Gastrocnemius medialis (tissue), 4 donors: ENCODE measurements at regions not wholly inside any gene's neighbourhood (a gene's known extent, or its start where the extent isn't known, plus 50 kb on each side); places are given as distances from the start of the nearest gene placed in this dataset.
"Not testable (repeated sequence)": the region's sequence is repeated elsewhere in the genome, so short reads cannot be mapped to it uniquely, and the experiment has no call there.

Experiments
- ATAC-seq, 2 donors: fragments of 150-250 bp; one replicate each; pipeline ENCODE4 v1.9.1; 2016
- DNase-seq, 2 donors: peaks; one replicate each; pipeline ENCODE4 v3.0.0-alpha.2; 2019
- H3K27ac ChIP-seq, 4 donors: fragments of 200-600 bp; sonication (generic); 1 replicate in 1 of 4; 2 replicates in 3 of 4; pipeline ENCODE4 v1.5.1; 2016 to 2018; ENCODE audit warnings: mild to moderate bottlenecking in 2 of 4, moderate library complexity in 1 of 4
- H3K27me3 ChIP-seq, 3 donors: fragments of 200-600 bp; sonication (generic) in 2 of 3; 1 replicate in 1 of 3; 2 replicates in 2 of 3; pipeline versions ENCODE4 v1.5.1 to v1.6.0; 2016 to 2019; ENCODE audit warnings: mild to moderate bottlenecking in 1 of 3, moderate library complexity in 1 of 3
- H3K36me3 ChIP-seq, 2 donors: fragments of 200-600 bp; sonication (generic) in 1 of 2; one replicate each; pipeline ENCODE4 v1.5.1; 2017 to 2018
- H3K4me1 ChIP-seq, 2 donors: fragments of 200-600 bp; sonication (generic) in 1 of 2; one replicate each; pipeline ENCODE4 v1.5.1; 2016 to 2017; ENCODE audit warnings: mild to moderate bottlenecking in 2 of 2
- H3K4me3 ChIP-seq, 4 donors: fragments of 200-600 bp; sonication (generic) in 3 of 4; 1 replicate in 1 of 4; 2 replicates in 3 of 4; pipeline ENCODE4 v1.5.1; 2016 to 2019; ENCODE audit warnings: mild to moderate bottlenecking in 2 of 4
- H3K9me3 ChIP-seq, 3 donors: fragments of 200-600 bp; sonication (generic) in 2 of 3; 1 replicate in 1 of 3; 2 replicates in 2 of 3; pipeline ENCODE4 v1.5.1; 2016 to 2019
- CTCF ChIP-seq, 5 experiments: fragments of 450-650 bp in 3 of 5; fragments of 200-600 bp in 2 of 5; sonication (generic) in 2 of 5; IDR thresholded peaks in 4 of 5; conservative IDR thresholded peaks in 1 of 5; 1 replicate in 4 of 5; 2 replicates in 1 of 5; pipeline ENCODE4 v1.5.1; 2016 to 2019; ENCODE audit warnings: antibody characterized with exemption in 5 of 5, mild to moderate bottlenecking in 3 of 5, moderate library complexity in 3 of 5
- POLR2A ChIP-seq, 2 donors: fragments of 450-650 bp; IDR thresholded peaks; one replicate each; pipeline ENCODE4 v1.6.1; 2017; ENCODE audit warnings: antibody characterized with exemption in 2 of 2, mild to moderate bottlenecking in 2 of 2, moderate library complexity in 2 of 2
- in situ Hi-C, 4 donors: fragments of 200-750 bp; cut with MboI; loops; one replicate each; pipeline versions ENCODE4 v1.15.0 to v1.8.0; 2017; ENCODE audit warnings: low sequenced_read_pairs in 4 of 4
- intact Hi-C: fragments of 100-400 bp; cut with DNase I; formaldehyde crosslinking; loops from one replicate; pipeline ENCODE4 v1.15.1; 2023; ENCODE audit warnings: low total_unique reads

DNA sequence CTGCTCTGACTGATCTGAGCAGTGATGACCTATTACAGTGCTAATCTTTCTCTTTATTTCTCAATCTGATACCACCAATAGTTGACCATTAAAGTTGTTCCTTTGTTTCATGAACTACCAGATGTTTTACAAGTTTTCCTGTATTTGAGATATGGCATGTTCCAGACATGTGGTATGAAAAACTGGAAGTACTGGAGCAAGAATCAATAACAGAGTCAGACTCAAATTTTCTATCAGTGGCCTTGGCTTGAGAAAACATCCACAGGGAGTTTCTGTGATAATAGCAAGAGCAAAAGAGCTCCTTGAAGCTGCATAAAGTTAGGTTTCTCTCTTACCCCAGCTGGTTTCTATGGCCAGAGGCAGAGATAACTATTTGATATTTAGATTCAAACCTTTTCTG is 469.0 kb upstream of the STEAP1 start:
- intact Hi-C loops, result no loop called here
- Histone ChIP-seq H3K4me3 (no peak overlapping the region), H3K9me3 (no peaks in the 10 kb centered on the region), H3K27me3 (no peaks in the 10 kb centered on the region), H3K4me1 (no peaks in the 10 kb centered on the region), H3K36me3 (no peaks in the 10 kb centered on the region), H3K27ac (no peak overlapping the region)
- ATAC-seq (no peak), DNase-seq (no peak)
- in situ Hi-C loops, result no loop called here
- no peak for TF ChIP-seq POLR2A (IDR thresholded peaks at IDR 0.05)
- TF ChIP-seq CTCF (IDR thresholded peaks at IDR 0.05 in 4 of 5, conservative IDR thresholded peaks at IDR 0.05 in 1 of 5), result no peak

DNA sequence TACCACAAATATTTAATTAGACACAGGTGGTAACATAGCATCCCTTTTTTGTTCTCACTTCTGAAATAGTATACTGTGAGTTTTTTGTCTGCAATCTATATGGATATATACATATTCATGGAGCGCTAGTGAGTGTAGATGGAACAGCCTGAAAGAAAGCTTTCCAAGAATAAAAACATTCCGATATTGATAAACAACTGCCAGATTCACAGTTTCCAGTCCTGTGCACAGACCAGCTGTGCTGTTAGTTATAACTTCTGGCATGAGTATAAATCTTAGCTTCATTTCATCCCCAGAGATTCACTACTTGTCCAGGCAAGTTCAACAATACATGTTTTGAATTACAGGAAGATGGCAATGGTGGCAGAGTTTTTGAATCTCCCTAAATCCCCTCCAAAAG is 467.1 kb upstream of the STEAP1 start:
- intact Hi-C loops (no loop called here), in situ Hi-C loops (no loop called here)
- H3K4me3 ChIP-seq, result no peak overlapping the region
- no peaks in the 10 kb centered on the region for H3K4me1 ChIP-seq
- DNase-seq (no peak), ATAC-seq (no peak)
- H3K27me3 ChIP-seq, result no peaks in the 10 kb centered on the region
- no peak for TF ChIP-seq CTCF (IDR thresholded peaks at IDR 0.05 in 4 of 5, conservative IDR thresholded peaks at IDR 0.05 in 1 of 5)
- no peaks in the 10 kb centered on the region for H3K9me3 ChIP-seq
- H3K27ac ChIP-seq, result no peak overlapping the region
- H3K36me3 ChIP-seq, result no peaks in the 10 kb centered on the region

- in situ Hi-C loops, result no loop called here
- intact Hi-C loops, result no loop called here
- no peaks in the 10 kb centered on the region for H3K9me3 ChIP-seq
- H3K27ac ChIP-seq, result no peak overlapping the region
- no peaks in the 10 kb centered on the region for H3K27me3 ChIP-seq
- TF ChIP-seq POLR2A (IDR thresholded peaks at IDR 0.05) (no peak), CTCF (IDR thresholded peaks at IDR 0.05 in 4 of 5, conservative IDR thresholded peaks at IDR 0.05 in 1 of 5) (no peak)
- DNase-seq (no peak), ATAC-seq (no peak)
- H3K4me3 ChIP-seq, result no peak overlapping the region
- H3K4me1 ChIP-seq, result no peaks in the 10 kb centered on the region
- H3K36me3 ChIP-seq, result no peaks in the 10 kb centered on the region
These were observed 459.0 kb upstream of the STEAP1 start for GRCh38 chr7:89695241-89695640.

GRCh38 chr7:89714131-89714530 is 440.1 kb upstream of the STEAP1 start:
- Histone ChIP-seq H3K4me1 (no peaks in the 10 kb centered on the region), H3K27ac (no peak overlapping the region), H3K4me3 (no peak overlapping the region), H3K9me3 (no peaks in the 10 kb centered on the region), H3K36me3 (no peaks in the 10 kb centered on the region), H3K27me3 (no peaks in the 10 kb centered on the region)
- in situ Hi-C loops (no loop called here), intact Hi-C loops (no loop called here)
- DNase-seq, result no peak
- TF ChIP-seq CTCF (IDR thresholded peaks at IDR 0.05 in 4 of 5, conservative IDR thresholded peaks at IDR 0.05 in 1 of 5) (no peak), POLR2A (IDR thresholded peaks at IDR 0.05) (no peak)
- ATAC-seq, result no peak

DNA sequence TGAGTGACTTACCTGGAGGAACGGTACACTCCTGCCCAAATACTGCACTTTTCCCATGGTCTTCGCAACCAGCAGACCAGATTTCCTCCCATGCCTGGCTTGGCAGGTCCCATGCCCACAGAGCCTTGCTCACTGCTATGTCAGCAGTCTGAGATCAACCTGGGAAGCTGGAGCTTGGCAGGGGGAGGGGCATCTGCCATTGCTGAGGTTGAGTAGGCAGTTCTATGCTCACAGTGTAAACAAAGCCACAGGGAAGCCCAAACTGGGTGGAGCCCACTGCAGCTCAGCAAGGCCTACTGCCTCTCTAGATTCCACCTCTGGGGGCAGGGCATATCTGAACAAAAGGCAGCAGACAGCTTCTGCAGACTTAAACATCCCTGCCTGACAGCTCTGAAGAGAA is 435.3 kb upstream of the STEAP1 start:
- H3K36me3 ChIP-seq, ATAC-seq, H3K27ac ChIP-seq, H3K9me3 ChIP-seq, DNase-seq, H3K4me3 ChIP-seq, in situ Hi-C loops, H3K27me3 ChIP-seq, H3K4me1 ChIP-seq, intact Hi-C loops: not testable (repeated sequence)
